ENCODE measurements at regions not wholly inside any gene's neighbourhood (a gene's known extent, or its start where the extent isn't known, plus 50 kb on each side); places are given as distances from the start of the nearest gene placed in this dataset.

DNA sequence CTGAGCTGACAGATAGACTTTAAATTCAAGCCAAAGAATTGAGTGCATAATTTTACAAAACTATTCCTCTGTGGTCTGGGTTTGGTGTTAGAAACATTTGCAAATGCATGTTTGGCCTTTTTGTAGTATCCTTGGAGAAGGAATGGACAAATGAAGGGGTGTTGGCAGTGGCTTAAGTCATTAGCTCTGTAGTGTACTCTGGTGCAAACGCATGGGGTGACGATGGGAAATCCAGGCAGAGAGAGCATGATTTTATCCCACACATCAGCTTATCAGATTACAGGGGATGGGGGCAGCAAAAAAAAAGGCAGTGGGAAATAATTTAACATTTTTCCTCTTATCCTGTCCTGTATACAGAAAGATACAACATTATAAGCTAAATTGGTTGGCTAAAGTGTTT is 320.6 kb downstream of the ZNF516 start:
- ATAC-seq = no peak
- Histone ChIP-seq H3K4me3 (no peak overlapping the region), H3K4me1 (no peaks in the 10 kb centered on the region), H3K36me3 (no peaks in the 10 kb centered on the region), H3K27me3 (no peaks in the 10 kb centered on the region), H3K27ac (no peak overlapping the region), H3K9me3 (no peaks in the 10 kb centered on the region)
- TF ChIP-seq POLR2A (IDR thresholded peaks at IDR 0.05) = no peak
- TF ChIP-seq, protein P1, sequence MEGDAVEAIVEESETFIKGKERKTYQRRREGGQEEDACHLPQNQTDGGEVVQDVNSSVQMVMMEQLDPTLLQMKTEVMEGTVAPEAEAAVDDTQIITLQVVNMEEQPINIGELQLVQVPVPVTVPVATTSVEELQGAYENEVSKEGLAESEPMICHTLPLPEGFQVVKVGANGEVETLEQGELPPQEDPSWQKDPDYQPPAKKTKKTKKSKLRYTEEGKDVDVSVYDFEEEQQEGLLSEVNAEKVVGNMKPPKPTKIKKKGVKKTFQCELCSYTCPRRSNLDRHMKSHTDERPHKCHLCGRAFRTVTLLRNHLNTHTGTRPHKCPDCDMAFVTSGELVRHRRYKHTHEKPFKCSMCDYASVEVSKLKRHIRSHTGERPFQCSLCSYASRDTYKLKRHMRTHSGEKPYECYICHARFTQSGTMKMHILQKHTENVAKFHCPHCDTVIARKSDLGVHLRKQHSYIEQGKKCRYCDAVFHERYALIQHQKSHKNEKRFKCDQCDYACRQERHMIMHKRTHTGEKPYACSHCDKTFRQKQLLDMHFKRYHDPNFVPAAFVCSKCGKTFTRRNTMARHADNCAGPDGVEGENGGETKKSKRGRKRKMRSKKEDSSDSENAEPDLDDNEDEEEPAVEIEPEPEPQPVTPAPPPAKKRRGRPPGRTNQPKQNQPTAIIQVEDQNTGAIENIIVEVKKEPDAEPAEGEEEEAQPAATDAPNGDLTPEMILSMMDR (IDR thresholded peaks at IDR 0.05 in 4 of 5, conservative IDR thresholded peaks at IDR 0.05 in 1 of 5) = no peak
- intact Hi-C loops (cut with DNase I; ENCODE audit: low total_unique reads) (no loop called here), in situ Hi-C loops (cut with MboI; ENCODE audit: low sequenced_read_pairs in 4 of 4) (no loop called here)
- no peak for DNase-seq

DNA sequence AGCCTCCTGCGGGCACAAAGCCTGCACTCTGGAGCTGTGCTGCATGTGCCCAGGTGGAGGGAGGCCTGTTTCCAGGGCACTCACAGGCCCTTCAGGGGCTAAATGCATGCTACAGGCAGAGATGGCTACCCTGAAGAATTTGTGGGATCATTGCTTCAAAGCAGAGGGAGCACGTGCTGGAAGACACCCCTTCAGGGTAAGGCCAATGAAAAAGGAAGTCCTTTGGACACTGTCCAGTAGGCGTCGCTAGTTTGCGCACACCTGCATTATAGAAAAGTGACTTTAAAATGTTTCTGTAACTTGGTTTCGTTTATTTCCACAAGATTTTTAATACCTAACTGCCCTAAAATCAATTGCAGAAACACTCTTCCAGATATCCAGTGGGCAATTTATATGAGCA is 325.3 kb downstream of the ZNF516 start:
- Histone ChIP-seq H3K9me3 (no peaks in the 10 kb centered on the region), H3K36me3 (no peaks in the 10 kb centered on the region), H3K27me3 (no peaks in the 10 kb centered on the region), H3K4me3 (no peak overlapping the region), H3K4me1 (no peaks in the 10 kb centered on the region), H3K27ac (no peak overlapping the region)
- intact Hi-C loops (cut with DNase I; ENCODE audit: low total_unique reads) (no loop called here), in situ Hi-C loops (cut with MboI; ENCODE audit: low sequenced_read_pairs in 4 of 4) (no loop called here)
- ATAC-seq = no peak
- no peak for TF ChIP-seq POLR2A (IDR thresholded peaks at IDR 0.05)
- TF ChIP-seq, protein P1 (IDR thresholded peaks at IDR 0.05 in 4 of 5, conservative IDR thresholded peaks at IDR 0.05 in 1 of 5) = no peak
- DNase-seq = no peak

DNA sequence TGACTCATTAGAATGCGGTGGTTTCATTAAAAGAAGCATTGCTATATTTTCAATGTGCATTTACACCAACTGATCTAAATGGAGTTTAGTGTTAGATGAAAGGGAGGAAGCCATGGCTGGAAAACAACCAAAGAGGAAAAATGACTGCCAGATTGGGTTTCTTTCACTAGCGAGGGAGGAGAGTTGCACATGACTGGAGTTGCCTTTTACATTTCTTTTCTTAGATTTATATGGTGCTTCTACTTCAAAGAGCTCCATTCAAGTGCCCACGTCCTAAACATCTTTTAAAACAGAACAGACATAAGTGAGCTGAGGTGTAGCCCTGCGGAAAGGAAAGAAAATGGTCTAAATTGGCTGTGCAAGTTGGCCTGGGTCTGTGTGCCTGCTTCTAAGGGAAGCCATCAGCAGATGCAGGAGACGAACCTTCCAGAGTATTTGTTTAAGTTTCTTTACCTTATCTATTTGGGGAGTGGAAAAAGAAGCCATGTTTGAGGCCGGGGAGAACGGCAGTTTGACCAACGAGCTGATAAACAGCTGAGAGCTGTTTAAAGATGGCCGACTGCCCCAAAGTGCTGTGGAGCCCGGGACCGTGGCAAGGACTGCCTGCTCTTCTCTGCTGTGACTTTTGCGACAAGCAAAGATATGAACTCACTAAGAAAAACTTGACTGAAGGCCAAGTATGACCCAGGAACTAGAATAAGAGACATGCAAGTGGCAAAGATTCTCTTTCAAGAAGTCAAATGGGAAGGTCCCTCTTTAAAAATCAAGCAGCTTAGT is 327.0 kb downstream of the ZNF516 start:
- no peak overlapping the region for H3K27ac ChIP-seq
- no peaks in the 10 kb centered on the region for H3K4me1 ChIP-seq
- in situ Hi-C loops (cut with MboI; ENCODE audit: low sequenced_read_pairs in 4 of 4) = no loop called here
- H3K27me3 ChIP-seq = no peaks in the 10 kb centered on the region
- TF ChIP-seq, protein P1 (IDR thresholded peaks at IDR 0.05 in 4 of 5, conservative IDR thresholded peaks at IDR 0.05 in 1 of 5) = no peak
- TF ChIP-seq POLR2A (IDR thresholded peaks at IDR 0.05) = no peak
- DNase-seq (no peak), ATAC-seq (no peak)
- H3K4me3 ChIP-seq = no peak overlapping the region
- intact Hi-C loops (cut with DNase I; ENCODE audit: low total_unique reads) = no loop called here
- no peaks in the 10 kb centered on the region for H3K9me3 ChIP-seq
- H3K36me3 ChIP-seq = no peaks in the 10 kb centered on the region

DNA sequence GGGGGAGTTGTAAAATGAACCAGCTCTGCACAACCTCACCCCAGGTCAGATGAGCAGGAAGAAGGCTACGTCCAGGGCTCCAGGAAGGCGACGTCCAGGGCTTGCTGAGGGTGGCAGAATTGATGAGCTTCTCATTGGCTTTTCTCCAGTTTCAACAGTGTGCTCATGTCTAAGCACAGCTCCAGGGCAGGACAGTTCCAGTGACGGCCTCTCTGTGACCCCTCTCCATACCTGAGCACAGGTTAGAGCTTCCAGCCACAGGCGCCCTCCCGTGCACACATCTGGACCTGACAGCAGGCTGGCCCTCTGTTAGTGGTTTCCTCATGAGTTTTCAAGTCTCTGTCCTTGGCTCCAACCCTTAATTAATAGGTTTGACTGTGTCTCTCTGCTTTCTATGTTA is 327.6 kb downstream of the ZNF516 start:
- in situ Hi-C loops (cut with MboI; ENCODE audit: low sequenced_read_pairs in 4 of 4) (no loop called here), intact Hi-C loops (cut with DNase I; ENCODE audit: low total_unique reads) (no loop called here)
- DNase-seq (no peak), ATAC-seq (no peak)
- H3K4me3 ChIP-seq = no peak overlapping the region
- no peaks in the 10 kb centered on the region for H3K4me1 ChIP-seq
- no peaks in the 10 kb centered on the region for H3K9me3 ChIP-seq
- no peaks in the 10 kb centered on the region for H3K36me3 ChIP-seq
- TF ChIP-seq, protein P1 (IDR thresholded peaks at IDR 0.05 in 4 of 5, conservative IDR thresholded peaks at IDR 0.05 in 1 of 5) = no peak
- no peak for TF ChIP-seq POLR2A (IDR thresholded peaks at IDR 0.05)
- H3K27ac ChIP-seq = no peak overlapping the region
- no peaks in the 10 kb centered on the region for H3K27me3 ChIP-seq

DNA sequence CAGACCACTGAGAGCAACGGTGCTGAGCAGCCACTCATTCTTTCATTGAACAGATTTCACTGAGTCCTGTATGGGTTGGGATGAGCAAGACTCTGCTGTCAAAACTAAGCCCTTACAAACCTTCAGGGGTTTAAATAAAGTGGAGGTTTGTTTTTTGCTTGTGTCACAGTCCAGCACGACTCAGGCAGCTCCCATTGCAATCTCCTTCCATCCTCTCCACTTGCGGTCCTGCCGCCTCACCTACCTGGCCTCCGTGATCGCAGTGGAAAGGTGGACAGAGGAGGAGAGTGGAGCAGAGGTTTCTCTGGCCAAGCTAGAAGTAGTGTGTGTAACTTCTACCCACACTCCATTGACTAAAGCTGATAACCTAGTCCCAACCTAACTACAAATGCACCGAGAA is 332.2 kb downstream of the ZNF516 start:
- H3K36me3 ChIP-seq = no peaks in the 10 kb centered on the region
- no peaks in the 10 kb centered on the region for H3K4me1 ChIP-seq
- ATAC-seq (no peak), DNase-seq (no peak)
- no peaks in the 10 kb centered on the region for H3K27me3 ChIP-seq
- no peaks in the 10 kb centered on the region for H3K9me3 ChIP-seq
- no peak overlapping the region for H3K27ac ChIP-seq
- no peak overlapping the region for H3K4me3 ChIP-seq
- in situ Hi-C loops (cut with MboI; ENCODE audit: low sequenced_read_pairs in 4 of 4) (no loop called here), intact Hi-C loops (cut with DNase I; ENCODE audit: low total_unique reads) (no loop called here)
- TF ChIP-seq, protein P1 (IDR thresholded peaks at IDR 0.05 in 4 of 5, conservative IDR thresholded peaks at IDR 0.05 in 1 of 5) = no peak
- no peak for TF ChIP-seq POLR2A (IDR thresholded peaks at IDR 0.05)
